ENCODE measurements at regions not wholly inside any gene's neighbourhood (a gene's known extent, or its start where the extent isn't known, plus 50 kb on each side); places are given as distances from the start of the nearest gene placed in this dataset.

- no peak for DNase-seq (ENCODE audit: low spot score)
Measured at GRCh38 chr5:175285261-175285660, 158.7 kb downstream of the DRD1 start.

GRCh38 chr5:175284806-175285205 is 159.2 kb downstream of the DRD1 start:
- no peak for DNase-seq (ENCODE audit: low spot score)

- DNase-seq (ENCODE audit: low spot score) = no peak
Measured at GRCh38 chr5:175282611-175283225, 161.3 kb downstream of the DRD1 start.

GRCh38 chr5:175281714-175282113 is 162.3 kb downstream of the DRD1 start:
- DNase-seq (ENCODE audit: low spot score) = no peak

GRCh38 chr5:175281257-175281656 is 162.7 kb downstream of the DRD1 start:
- no peak for DNase-seq (ENCODE audit: low spot score)

GRCh38 chr5:175279506-175279905 is 164.5 kb downstream of the DRD1 start:
- no peak for DNase-seq (ENCODE audit: low spot score)

- DNase-seq (ENCODE audit: low spot score) = no peak
Measured at GRCh38 chr5:175275748-175276147, 168.2 kb downstream of the DRD1 start.

GRCh38 chr5:175275097-175275496 is 168.9 kb downstream of the DRD1 start:
- no peak for DNase-seq (ENCODE audit: low spot score)

GRCh38 chr5:175274171-175274570 is 169.8 kb downstream of the DRD1 start:
- DNase-seq (ENCODE audit: low spot score) = no peak

- DNase-seq (ENCODE audit: low spot score) = no peak
Measured at GRCh38 chr5:175264406-175264805, 179.6 kb downstream of the DRD1 start.

- no peak for DNase-seq (ENCODE audit: low spot score)
Measured at GRCh38 chr5:175263776-175264175, 180.2 kb downstream of the DRD1 start.

- DNase-seq (ENCODE audit: low spot score) = no peak
Measured at GRCh38 chr5:175261526-175261925, 182.5 kb downstream of the DRD1 start.

GRCh38 chr5:175261037-175261436 is 182.9 kb downstream of the DRD1 start:
- DNase-seq (ENCODE audit: low spot score) = no peak

GRCh38 chr5:175257847-175258194 is 186.2 kb downstream of the DRD1 start:
- DNase-seq (ENCODE audit: low spot score) = no peak

- no peak for DNase-seq (ENCODE audit: low spot score)
Measured at GRCh38 chr5:175257128-175257846, 186.7 kb downstream of the DRD1 start.

GRCh38 chr5:175254155-175254554 is 189.8 kb downstream of the DRD1 start:
- no peak for DNase-seq (ENCODE audit: low spot score)

GRCh38 chr5:175253597-175253996 is 190.4 kb downstream of the DRD1 start:
- no peak for DNase-seq (ENCODE audit: low spot score)

GRCh38 chr5:175252234-175252805 is 191.7 kb downstream of the DRD1 start:
- no peak for DNase-seq (ENCODE audit: low spot score)

GRCh38 chr5:175250426-175250825 is 193.6 kb downstream of the DRD1 start:
- no peak for DNase-seq (ENCODE audit: low spot score)

- no peak for DNase-seq (ENCODE audit: low spot score)
Measured at GRCh38 chr5:175248416-175248905, 195.5 kb downstream of the DRD1 start.

GRCh38 chr5:175246889-175247520 is 197.0 kb downstream of the DRD1 start:
- DNase-seq (ENCODE audit: low spot score) = no peak

- DNase-seq (ENCODE audit: low spot score) = peak; percentile 50
Measured at GRCh38 chr5:175246242-175246888, 197.6 kb downstream of the DRD1 start.
